HepG2 (cell line): ENCODE measurements at regions not wholly inside any gene's neighbourhood (a gene's known extent, or its start where the extent isn't known, plus 50 kb on each side); places are given as distances from the start of the nearest gene placed in this dataset.

ENCODE experiments used
- ETV5 ChIP-seq: IDR thresholded peaks from 2 replicates; pipeline ENCODE4 v1.6.1; 2018; ENCODE audit warnings: missing biosample characterization, missing genetic modification reagents, inconsistent platforms, borderline replicate concordance
- HCFC1 ChIP-seq: fragments of 150-350 bp; IDR thresholded peaks from 2 replicates; pipeline ENCODE4 v1.6.1; 2014; ENCODE audit warnings: low read depth, low read length
- NR2F1 ChIP-seq, 2 experiments: fragments of 450-650 bp in 1 of 2; formaldehyde crosslinking in 1 of 2; IDR thresholded peaks; 2 replicates each; pipeline versions ENCODE4 v1.5.0 to v1.6.1; 2016 to 2020; ENCODE audit warnings: mild to moderate bottlenecking in 1 of 2, missing compliant biosample characterization in 1 of 2, missing genetic modification reagents in 1 of 2, moderate library complexity in 1 of 2
- ZNF674 ChIP-seq: sonication (generic); formaldehyde crosslinking; IDR thresholded peaks from 2 replicates; pipeline ENCODE4 v1.5.0; 2020; ENCODE audit warnings: low read depth, mild to moderate bottlenecking, missing genetic modification reagents

- TF ChIP-seq NR2F1 (CRISPR knock-in tag; IDR thresholded peaks at IDR 0.05) (no peak), HCFC1 (no peak), ZNF674 (CRISPR knock-in tag) (no peak), ETV5 (CRISPR knock-in tag) (no peak)
Measured at GRCh38 chr2:240296476-240297255, 138.8 kb upstream of the GPC1 start.
